ENCODE measurements at regions not wholly inside any gene's neighbourhood (a gene's known extent, or its start where the extent isn't known, plus 50 kb on each side); places are given as distances from the start of the nearest gene placed in this dataset.
A peak's percentile ranks its signal among the peaks of the same experiment; 100 is the strongest.
"Not testable (repeated sequence)": the region's sequence is repeated elsewhere in the genome, so short reads cannot be mapped to it uniquely, and the experiment has no call there.

- no peak for DNase-seq (ENCODE audit: low read depth)
These were observed 211.4 kb upstream of the KLF14 start for GRCh38 chr7:130945411-130945811.

- no peak for DNase-seq (ENCODE audit: low read depth)
These were observed 212.1 kb upstream of the KLF14 start for GRCh38 chr7:130946114-130946513.

GRCh38 chr7:130947792-130948580 lies 214.0 kb upstream of the KLF14 start:
- DNase-seq (ENCODE audit: low read depth): no peak

- no peak for DNase-seq (ENCODE audit: low read depth)
These were observed 214.8 kb upstream of the KLF14 start for GRCh38 chr7:130948822-130949221.

GRCh38 chr7:130949550-130949949 lies 215.5 kb upstream of the KLF14 start:
- DNase-seq (ENCODE audit: low read depth): no peak

GRCh38 chr7:130950054-130950453 lies 216.0 kb upstream of the KLF14 start:
- no peak for DNase-seq (ENCODE audit: low read depth)

- DNase-seq (ENCODE audit: low read depth): no peak
These were observed 216.7 kb upstream of the KLF14 start for GRCh38 chr7:130950741-130951140.

GRCh38 chr7:130951303-130951975 lies 217.4 kb upstream of the KLF14 start:
- DNase-seq (ENCODE audit: low read depth): no peak

- no peak for DNase-seq (ENCODE audit: low read depth)
These were observed 218.2 kb upstream of the KLF14 start for GRCh38 chr7:130951976-130952876.

- DNase-seq (ENCODE audit: low read depth): no peak
These were observed 219.2 kb upstream of the KLF14 start for GRCh38 chr7:130953196-130953595.

- DNase-seq (ENCODE audit: low read depth): no peak
These were observed 221.0 kb upstream of the KLF14 start for GRCh38 chr7:130954918-130955564.

- DNase-seq (ENCODE audit: low read depth): no peak
These were observed 221.5 kb upstream of the KLF14 start for GRCh38 chr7:130955565-130955919.

- DNase-seq (ENCODE audit: low read depth): no peak
These were observed 222.6 kb upstream of the KLF14 start for GRCh38 chr7:130956417-130957136.

GRCh38 chr7:130957137-130957513 lies 223.1 kb upstream of the KLF14 start:
- no peak for DNase-seq (ENCODE audit: low read depth)

GRCh38 chr7:130957722-130958435 lies 223.9 kb upstream of the KLF14 start:
- DNase-seq (ENCODE audit: low read depth): not testable (repeated sequence)

GRCh38 chr7:130958846-130959245 lies 224.8 kb upstream of the KLF14 start:
- DNase-seq (ENCODE audit: low read depth): no peak

GRCh38 chr7:130959743-130960207 lies 225.8 kb upstream of the KLF14 start:
- peak; percentile 43 for DNase-seq (ENCODE audit: low read depth)

GRCh38 chr7:130960208-130960988 lies 226.4 kb upstream of the KLF14 start:
- DNase-seq (ENCODE audit: low read depth): peak; percentile 98

- peak; percentile 61 for DNase-seq (ENCODE audit: low read depth)
These were observed 227.2 kb upstream of the KLF14 start for GRCh38 chr7:130961128-130961601.

GRCh38 chr7:130962109-130962508 lies 228.1 kb upstream of the KLF14 start:
- no peak for DNase-seq (ENCODE audit: low read depth)
